HG03103 (cell line): ENCODE measurements at regions not wholly inside any gene's neighbourhood (a gene's known extent, or its start where the extent isn't known, plus 50 kb on each side); places are given as distances from the start of the nearest gene placed in this dataset.

Source experiments
- ATAC-seq: cut with Tn5 transposase; IDR thresholded peaks from one replicate; pipeline ENCODE4 v1.9.1; 2021; ENCODE audit warnings: low read depth; ENCODE audit not compliant: unreplicated experiment

DNA sequence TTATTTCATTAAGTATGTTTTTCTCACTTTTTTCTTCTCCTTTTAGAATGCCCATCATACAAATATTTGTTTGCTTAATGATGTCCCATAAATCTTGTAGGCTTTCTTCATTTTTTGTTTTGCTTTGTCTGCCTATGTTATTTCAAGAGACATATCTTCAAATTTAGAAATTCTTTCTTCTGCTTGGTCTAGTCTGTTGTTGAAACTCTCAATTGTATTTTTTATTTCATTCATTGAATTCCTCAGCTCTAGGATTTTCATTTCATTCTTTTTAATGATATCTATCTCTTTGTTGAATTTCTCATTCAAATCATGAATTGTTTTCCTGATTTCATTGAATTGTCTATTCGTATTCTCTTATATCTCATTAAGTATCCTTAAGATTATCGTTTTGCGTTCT lies 125.1 kb upstream of the VIPR2 start:
- no peak for ATAC-seq

DNA sequence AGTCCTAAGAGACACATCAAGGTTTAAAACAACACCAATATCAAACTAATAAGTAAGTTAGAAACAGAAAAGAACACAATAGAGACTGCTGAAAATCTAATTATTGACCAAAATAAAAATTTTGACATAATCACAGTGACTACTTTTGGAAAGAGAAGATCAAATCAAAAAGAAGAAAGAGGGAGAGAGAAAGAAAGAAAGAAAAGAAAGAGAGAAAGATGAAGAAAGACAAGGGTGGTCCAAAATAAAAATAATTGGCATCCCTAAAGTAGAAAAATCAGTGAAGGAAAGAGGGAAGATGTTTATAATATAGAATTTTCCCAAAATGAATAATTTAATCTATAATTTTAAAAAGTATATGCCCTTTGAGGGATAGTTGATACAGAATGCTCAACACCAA lies 118.8 kb upstream of the VIPR2 start:
- ATAC-seq: no peak

DNA sequence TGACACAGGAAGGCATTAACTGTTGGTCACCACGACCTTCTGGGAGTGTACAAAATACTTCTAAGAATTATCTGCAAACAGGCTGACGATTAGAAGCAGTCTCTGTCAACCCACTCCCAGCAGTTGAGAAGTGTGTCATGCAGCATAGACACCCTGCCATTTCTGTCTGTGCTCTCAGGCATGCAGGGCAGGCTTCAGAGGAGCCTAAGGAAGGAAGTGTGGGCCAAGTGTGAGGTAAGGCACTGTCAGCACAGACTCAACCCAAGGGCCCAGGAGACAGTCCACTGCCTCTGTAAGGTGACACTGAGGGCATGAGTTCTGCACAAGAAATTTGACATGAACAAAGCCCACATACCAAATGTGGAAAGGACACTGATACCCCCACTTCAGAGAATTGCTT lies 109.0 kb upstream of the VIPR2 start:
- ATAC-seq: no peak

DNA sequence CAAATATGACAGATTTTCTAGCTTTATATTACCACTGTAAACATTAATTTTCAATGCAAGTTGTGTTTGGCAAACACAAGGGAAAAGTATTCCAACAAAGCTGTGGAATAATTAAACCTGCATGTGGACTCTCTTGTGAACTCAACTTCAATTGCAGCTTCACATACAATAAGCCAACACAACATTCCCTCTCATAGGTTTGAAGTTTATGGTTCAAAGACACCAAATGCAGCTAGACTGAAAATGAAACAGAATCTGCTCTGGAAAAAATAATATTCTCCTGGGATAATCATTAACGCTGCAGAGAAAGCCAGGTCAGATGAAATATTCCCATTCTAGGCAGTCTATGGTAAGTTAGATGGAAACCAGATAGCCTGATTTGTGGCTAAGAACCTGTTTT lies 105.8 kb upstream of the VIPR2 start:
- no peak for ATAC-seq

DNA sequence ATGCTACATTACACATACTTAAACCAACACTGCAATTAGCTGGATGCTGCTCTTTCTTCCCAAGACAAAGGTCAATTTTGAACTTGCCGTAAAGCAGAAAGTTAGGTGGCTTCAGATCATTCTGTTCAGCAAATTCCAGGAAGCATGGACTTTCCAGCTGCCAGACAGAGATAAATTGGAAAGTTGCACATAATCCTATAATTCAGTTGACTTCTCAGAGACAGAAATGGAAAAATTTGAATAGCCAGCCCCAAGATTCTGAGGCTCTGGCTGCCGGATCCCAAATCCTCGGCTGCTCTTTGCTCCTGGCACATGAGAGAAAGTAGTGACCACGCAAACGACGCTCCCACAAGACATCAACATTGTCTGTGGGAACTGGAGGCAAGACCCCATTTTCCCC lies 105.0 kb upstream of the VIPR2 start:
- ATAC-seq: no peak

DNA sequence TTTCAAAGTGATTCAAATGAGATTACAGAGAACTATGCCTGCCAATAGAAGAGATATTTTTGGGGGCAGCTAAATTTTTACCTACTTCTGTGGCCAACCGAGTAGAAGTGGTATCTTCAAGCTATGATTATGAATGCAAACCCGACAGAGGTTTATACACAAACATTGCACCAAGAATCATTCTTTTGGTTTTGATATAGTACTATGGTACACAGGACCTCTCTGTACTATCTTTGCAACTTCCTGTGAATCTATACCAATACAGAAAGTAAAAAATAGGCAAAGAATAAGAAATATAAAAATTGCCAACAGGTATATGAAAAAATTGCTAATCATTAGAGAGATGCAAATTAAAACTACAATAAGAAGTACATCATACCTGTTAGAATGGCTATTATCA lies 103.2 kb upstream of the VIPR2 start:
- ATAC-seq: no peak

DNA sequence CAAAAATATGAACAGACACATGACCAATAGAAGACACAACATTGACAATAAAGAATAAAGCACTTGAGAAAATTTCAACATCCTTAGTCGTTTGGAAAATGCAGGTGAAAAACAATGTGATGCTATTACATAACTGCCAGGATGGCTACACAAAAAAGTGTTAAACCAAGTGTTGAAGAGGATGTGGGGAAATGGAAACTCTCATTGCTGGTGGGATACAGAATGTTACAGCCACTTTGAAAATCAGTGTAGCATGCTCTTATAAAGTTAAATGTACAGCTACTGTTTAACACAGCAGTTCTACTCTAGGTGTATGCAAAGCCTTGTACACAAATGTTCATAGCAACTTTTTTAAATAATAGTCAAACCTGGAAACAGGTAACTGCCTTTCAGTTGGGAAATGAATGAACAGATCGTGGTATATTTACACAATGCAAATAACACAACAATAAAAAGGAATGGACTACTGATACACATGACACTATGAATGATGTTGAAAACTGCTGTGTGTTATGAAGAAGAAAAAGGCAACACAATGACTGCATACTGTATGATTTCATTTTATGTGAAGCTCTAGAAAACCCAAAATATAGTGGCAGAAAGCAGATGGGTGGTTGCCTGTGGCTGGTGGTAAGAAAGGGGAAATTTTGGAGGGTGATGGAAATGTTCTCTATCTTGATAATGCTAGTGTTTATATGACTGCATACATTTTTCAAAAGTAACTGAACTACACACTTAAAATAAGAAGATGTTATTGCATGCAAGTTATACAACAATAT lies 102.2 kb upstream of the VIPR2 start:
- ATAC-seq: no peak

DNA sequence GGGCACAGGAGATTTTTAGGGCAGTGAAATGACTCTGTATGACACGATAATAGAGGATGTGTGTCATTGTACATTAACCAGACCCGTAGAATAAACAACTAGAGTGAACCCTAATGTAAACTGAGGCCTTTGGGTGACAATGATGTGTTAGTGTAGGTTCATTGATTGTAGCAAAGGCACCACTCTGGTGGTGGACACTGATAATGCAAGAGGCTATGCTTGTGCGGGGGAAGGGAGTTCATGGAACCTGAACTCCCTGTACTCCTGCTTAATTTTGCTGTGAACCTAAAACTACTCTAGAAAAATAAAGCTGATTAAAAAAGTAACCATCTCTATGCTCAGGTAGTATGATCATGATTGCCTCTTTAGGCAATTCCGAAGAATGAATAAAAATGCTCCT lies 96.3 kb upstream of the VIPR2 start:
- ATAC-seq: no peak

DNA sequence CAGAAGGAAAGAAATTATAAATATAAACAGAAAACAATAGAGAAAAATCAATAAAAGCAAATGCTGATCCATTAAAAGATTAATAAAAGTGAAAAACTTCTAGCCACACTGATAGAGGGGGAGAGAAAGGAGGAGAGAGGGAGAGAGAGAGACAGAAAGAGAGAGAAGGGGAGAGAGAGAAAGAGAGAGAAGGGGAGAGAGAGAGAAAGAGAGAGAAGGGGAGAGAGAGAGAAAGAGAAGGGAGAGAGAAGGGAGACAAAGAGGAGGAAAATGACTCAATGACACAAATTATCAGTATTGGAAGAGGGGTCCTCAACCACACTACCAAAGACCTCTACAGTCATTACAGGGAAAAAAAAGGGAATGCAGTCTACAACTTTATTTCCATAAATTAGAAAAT lies 94.4 kb upstream of the VIPR2 start:
- no peak for ATAC-seq

DNA sequence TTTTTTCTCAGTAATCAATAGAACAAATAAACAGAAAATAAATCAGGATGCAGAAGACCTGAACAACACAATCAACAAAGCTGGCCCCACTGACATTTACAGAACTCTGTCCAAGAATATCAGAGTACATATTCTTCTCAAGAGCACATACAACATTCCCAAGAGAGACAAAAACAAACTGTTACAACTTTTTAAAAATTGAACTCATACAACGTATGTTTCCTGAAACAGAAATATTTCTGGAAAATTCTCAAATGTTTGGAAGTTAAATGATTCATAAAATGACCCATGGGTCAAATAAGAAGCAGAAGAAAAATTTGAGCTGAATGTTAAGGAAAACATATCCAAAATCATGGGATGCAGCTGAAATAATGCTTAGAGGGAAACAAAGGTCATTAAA lies 93.9 kb upstream of the VIPR2 start:
- ATAC-seq: no peak

DNA sequence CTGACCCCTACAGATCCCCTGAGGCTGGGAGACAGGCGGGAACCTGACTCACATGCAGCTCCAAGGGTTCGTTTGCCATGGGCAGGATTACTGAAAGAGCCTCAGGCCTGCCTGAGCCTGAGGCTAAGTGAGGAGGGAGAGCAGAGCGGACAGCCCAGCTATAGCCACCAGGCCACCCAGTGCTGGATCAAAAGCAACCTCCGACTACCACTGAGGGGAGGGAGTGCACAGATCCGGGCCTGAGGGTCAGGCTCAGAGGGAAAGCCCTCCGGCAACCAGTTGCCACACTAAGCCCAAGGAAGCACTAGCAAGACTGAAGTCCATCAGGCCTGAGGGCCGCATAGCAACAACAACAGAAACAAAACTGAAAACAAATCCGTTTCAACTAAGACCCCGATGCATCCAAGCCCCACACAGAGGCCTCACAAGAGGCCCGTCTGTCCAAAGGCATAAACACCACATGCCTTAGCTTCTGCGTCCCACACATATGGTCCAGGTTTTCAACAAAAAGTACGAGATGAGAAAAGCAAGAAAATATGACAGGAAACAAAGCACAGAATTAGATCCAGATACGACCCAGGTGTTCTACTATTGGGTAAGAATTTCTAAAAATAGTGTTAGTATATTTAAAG lies 92.5 kb upstream of the VIPR2 start:
- ATAC-seq: no peak

DNA sequence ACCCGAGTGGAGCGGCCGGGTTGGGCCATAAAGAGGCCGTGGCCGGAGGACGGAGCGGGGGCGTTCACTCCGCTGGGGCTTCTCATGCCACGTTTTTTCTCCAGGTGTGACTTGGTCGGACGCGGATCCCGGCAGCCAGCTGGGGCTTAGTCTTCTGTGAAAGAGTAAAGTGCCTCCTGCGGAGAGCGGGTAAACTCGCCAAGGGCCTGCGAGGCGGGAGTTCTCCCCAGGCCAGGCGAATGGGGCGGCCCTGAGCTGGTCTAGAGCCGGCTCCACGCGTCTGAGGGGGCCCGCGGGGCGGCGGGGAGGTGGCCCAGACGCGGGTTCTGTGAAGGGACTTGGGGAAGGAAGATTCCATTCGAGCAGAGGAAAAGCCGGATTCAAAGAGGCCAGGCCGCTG lies 86.3 kb upstream of the VIPR2 start:
- ATAC-seq: no peak

DNA sequence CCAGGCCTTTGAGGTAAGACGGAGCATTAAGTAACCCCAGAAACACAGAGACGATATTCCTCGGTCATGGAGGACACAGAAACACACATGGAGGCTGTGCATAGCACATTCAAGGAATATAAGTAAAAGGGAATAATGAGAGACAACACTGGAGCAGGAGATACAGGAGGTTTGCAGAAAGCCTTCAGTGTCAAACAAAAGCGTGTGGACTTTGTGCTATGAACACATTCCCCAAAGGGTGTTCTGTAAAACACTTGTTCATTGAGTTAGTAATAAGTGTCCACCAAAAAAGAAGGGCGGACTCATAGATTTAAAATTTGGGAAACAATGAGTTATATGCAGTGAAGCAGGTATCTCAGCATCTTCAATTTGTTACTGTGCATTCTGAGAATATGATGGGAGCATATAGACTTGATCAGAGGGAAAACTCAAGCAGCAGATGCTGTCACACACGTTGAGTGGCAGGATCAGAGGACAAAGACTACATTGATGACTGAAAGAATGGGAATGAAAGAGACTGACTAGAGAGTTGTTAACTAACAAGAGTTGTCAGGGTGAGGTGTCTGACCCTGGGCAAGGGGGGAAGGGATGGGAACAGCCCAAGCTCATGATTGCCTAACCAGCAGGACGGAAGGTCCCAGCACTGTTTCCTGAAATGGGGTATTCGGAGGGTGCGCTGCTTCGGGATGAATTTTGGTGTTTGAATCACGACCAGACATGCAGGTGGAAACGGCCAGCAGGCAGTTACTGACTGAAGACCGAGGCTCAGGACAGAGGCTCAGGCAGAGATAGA lies 85.2 kb upstream of the VIPR2 start:
- ATAC-seq: no peak

DNA sequence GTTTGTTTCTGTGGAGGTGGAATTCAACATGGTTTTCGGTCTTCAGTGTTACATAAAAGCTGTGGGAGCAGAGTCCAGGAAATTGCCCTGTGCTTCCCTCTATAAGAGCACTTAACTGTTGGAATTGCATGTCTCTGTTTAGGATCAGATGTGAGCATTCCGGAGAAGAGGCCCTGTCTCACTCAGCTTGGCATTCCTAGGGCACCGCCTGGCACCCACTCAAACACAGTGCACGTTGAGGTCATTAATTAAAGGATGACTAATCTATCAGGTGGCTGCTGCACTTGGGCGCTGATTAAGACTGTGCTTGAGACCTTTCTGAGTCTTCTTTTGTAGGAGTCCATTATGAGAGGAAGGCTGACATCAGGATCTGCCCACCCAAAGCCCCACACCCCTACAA lies 82.8 kb upstream of the VIPR2 start:
- no peak for ATAC-seq

DNA sequence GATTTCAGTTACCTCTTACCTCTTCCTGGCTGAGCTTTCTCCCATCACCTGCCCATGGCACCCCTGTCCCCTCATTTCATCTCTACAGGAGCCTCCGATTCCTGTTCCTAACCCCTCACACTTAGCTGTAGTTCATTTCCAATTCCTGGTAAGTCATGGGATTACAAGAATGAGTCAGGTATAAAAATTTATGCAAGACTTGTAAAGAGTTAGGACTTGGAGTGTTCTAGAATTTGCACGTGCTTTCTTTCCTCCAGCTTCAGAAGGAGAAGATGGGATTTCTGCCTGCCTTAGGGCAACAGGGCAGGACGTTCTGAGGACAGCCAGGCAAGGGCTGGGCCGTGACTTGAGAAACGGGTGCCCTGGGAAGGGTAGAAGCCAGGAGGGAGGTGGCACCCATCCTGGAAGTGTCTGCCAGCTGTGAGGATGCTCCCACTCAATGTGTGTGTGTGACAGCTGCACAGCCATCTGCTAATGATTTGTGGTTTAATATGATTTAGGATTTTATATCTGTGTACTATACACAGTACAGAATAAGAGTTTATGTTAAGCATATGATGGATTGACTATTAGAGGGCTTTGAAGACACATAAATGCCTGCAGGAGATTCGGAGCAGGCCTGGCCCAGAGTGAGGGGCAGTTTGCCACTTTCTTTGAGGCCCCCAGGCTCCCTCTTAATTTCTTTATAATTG lies 81.5 kb upstream of the VIPR2 start:
- no peak for ATAC-seq

DNA sequence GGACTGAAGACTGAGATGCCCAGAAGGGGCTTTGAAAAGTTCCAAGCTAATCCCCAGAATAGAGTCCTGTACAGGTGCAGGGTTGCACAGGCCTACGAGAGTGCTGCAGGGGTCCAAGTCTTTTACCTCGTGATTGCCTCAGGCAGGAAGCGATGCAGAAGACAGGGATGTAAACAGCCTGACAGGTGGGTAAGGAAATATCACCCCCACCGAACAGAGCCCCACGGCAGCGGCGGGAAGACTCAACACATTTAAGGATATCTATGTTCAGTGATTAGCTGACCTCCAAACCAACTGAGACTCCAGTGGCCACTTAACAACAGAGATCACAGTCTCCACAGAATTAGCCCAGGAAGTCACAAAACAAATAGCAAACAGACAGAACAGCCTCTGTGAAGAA lies 73.9 kb upstream of the VIPR2 start:
- ATAC-seq: no peak

DNA sequence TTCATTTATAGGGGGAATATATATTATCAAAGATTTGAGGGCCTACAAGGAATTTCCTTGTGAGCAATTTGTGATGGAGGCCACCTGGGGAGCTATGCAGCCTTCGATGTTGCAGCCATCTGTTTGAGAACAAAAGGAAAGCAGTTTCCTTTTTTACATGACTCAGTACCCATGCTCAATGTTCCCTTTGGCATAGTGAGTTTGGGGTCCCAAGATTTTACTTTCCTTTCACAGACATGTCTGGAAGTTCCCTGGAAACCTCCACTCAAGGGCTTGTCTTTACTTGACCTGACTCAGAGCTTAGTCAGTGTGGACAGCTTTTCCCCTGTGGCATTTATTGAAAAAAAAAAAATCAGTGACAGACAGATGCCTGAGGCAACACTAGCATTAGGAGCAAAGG lies 73.5 kb upstream of the VIPR2 start:
- ATAC-seq: no peak

DNA sequence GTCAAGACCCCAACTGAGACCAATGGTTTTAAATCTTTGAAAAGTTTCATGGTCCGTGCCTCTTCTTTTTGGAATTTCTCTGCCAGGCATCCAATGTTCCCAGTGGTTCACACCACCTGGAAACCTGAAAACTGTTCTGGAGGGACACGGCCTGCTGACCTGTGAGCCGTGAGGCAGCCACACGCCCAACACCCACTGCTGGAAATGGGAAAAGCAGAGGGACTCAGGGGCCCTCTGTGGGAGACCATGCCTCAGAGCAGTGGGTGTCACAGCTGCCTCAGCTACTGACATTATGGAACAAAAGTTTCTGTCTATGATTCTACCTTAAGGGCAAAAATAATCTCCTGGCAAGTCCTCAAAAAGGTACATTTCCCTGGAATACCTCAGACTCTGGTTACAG lies 70.4 kb upstream of the VIPR2 start:
- no peak for ATAC-seq

DNA sequence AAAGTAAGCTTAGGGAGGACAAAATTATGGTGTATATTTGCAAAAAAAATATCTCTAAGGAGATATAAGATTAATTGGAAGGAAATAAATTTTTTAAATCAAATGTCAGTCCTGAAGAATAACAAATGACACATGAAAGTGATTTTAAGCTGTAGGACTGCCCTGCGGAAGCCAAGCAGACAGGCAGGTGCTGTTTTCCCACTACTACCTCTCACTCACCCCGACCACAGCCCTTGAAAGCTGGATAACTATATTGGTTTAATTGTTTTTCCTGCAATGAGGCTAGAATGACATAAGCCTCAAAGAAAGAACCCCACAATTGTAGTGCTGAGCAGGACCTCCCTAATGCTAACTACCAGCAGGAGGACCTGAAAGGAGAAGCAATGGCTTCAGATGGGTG lies 68.6 kb upstream of the VIPR2 start:
- no peak for ATAC-seq

DNA sequence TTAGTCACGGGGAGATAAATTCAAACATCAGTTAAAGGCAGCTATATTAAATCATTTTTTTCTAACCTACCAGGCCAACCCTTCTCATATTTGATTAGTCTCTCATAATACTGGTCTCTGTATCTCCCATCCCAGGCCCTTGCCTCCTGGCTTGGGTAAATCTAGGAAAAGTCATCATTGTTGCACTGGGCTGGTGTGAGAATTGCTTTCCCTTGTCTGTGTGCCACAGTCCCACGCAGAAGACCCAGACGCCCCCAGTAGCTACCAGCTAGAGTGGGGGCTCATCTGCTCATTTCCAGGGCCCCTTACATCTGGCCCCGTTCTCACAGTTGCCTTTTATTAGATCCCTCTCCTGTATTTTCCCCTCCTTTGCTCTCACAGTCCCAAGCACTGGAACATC lies 67.6 kb upstream of the VIPR2 start:
- no peak for ATAC-seq

DNA sequence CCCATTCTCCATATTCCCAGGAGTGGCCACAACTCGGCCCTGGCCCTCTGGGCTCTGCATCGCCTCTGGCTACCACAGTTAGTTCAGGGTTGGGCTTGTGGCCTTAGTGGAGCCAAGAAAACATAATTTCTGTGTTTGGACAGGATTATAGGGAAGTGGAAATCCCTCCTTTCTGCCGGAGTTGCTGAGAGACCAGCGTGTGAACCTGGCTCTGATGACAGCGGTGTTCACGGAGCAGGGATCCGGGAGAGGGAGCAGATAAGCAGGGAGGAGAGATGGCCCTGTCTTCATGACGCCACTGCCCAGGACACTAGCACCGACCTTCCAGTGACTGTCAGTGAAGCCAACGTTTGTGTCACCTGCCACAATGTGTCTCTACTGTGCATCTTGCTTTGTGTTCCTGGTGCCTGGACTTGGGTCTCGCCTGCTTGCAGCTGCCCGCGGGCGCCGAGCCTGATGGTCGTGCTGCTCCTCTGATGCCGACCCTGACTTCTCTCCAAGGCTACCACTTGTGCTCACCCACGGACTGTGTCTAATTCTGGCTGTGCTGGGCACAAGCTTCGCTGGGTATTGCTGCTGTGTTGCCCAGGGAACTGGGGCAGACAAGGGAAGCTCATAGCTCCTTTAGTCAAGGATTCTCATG lies 67.0 kb upstream of the VIPR2 start:
- ATAC-seq: no peak
